HG03097 (cell line): ENCODE measurements at regions not wholly inside any gene's neighbourhood (a gene's known extent, or its start where the extent isn't known, plus 50 kb on each side); places are given as distances from the start of the nearest gene placed in this dataset.

Experiments
- ATAC-seq: cut with Tn5 transposase; IDR thresholded peaks from one replicate; pipeline ENCODE4 v1.9.1; 2021; ENCODE audit not compliant: unreplicated experiment, low FRiP score

DNA sequence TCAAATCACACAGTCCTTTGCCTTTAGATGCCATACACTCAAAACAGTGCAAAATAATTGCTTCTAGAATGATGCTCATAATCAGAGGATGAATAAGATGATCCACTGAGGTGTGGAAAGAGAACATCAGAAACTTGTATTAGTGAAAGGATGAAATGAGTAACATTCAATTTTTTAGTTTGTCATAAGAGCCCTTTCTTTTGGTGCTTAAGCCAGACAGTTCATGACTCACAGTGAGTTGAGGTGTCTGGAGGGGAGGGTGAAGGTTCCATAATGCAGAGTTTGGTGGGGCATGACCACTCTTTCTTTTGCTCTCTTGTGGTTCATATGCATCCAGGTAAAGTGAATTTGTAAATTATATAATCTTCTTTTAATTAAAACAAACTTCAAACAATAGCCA, 415.0 kb upstream of the CELF4 start:
- ATAC-seq = no peak

DNA sequence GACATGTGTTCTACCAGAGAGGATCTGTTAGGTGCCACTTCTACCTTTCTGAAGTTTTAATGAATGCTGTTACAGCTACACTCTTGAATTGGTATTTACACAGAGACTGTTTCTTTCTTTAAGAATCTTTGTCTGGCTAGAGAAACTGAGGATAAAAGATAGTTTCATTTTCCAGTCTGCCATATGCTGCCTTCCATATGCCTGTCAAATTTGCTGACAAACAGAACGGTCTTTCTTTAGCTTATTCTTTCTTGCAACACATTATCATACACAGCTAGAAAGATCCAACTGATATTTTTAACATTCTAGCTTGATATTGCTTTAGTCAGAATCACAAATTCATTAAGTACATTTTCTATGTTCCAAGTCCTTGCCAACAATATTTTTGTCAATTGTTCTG, 409.8 kb upstream of the CELF4 start:
- no peak for ATAC-seq

DNA sequence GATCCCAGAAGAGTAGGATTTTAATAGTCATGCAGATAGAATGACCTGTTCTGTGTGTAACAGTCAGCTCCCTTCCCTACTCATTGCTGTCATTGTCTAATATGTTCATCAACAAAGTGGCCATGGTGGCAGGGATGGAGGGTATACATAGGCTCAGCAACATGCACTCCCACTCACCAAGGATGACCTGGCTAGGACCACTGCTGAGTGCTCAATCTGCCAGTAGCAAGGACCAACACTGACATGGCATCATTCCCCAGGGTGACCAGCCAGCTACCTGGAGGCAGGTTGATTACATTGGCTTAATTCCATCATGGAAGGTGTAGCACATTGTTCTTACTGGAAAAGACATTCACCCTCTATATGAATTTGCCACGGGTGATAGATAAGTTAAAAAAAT, 401.7 kb upstream of the CELF4 start:
- ATAC-seq = no peak

GRCh38 chr18:37965572-37965970, 400.0 kb upstream of the CELF4 start:
- no peak for ATAC-seq

- no peak for ATAC-seq
Observed at GRCh38 chr18:37964885-37965571, 399.4 kb upstream of the CELF4 start.

DNA sequence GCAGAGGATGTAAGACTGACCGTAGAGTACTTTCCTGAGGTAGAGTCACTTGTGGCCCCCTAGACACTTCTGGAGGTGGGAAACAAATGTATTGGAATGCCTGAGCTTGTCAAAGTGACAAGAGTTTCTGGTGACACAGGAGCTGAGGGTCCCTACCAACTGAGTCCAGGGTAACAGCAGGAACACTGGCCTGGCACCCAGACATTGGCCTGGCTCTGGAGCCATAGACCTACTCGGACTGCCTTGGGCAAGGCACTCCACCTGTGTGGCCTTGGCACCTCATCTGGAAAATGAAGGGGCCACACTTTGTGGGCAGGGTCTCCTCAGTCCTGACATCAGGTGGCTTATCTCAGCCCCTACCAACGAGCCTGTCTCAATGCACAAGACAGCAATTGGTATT, 398.2 kb upstream of the CELF4 start:
- ATAC-seq = no peak

DNA sequence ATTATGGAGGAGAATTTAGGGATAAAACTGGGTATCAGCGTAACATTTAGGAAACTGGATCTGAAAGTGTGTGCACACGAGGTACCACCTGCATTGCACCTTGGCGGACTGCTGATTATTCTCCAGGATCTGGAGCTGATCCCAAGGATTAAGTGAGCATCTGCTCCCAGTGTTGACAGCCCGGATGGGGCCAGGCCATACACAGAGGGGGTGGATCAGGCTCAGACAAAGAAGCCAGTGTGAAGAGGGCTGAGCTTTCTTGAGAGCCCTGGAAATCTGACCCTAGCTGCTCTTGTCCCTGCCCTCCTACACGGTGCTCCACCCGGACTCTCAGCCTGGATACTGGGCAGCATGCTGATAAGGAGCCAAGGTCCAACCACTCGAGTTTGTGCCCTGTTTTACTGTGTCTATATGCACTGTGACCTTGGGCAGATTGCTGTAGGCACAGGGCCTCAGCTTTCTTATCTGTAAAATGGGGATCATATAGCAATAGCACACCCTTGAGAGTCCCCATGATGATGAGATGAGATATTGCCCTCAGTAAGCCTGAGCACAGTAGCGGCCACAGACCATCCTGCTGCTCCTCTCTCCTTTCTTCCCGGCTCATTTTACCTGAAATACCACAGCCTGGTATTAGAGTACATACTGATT, 396.8 kb upstream of the CELF4 start:
- no peak for ATAC-seq

GRCh38 chr18:37958499-37958898, 392.9 kb upstream of the CELF4 start:
- no peak for ATAC-seq

DNA sequence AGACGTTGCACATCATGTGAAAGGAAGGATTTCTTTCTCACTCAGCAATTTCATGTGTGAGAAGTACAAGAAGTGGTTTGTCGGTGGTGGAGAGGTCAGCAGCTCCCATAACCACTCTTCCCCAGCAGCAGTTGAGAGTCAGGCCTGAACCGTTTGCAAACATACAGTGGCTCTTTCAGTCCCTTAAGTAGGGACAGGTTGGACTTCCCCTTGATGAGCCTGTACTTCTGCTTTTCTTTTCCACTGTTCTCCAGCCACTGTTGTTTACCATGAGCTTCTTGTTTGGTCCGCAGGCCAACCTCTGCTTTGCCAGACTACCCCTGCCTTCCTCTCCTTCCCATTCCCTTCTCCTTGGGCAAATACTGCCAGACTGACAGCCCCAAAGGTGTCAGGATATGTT, 391.3 kb upstream of the CELF4 start:
- no peak for ATAC-seq

- ATAC-seq = no peak
Observed at GRCh38 chr18:37956020-37956419, 390.4 kb upstream of the CELF4 start.

GRCh38 chr18:37955201-37955600, 389.6 kb upstream of the CELF4 start:
- no peak for ATAC-seq

- ATAC-seq = no peak
Observed at GRCh38 chr18:37953876-37954275, 388.3 kb upstream of the CELF4 start.

- ATAC-seq = no peak
Observed at GRCh38 chr18:37948471-37948870, 382.9 kb upstream of the CELF4 start.

DNA sequence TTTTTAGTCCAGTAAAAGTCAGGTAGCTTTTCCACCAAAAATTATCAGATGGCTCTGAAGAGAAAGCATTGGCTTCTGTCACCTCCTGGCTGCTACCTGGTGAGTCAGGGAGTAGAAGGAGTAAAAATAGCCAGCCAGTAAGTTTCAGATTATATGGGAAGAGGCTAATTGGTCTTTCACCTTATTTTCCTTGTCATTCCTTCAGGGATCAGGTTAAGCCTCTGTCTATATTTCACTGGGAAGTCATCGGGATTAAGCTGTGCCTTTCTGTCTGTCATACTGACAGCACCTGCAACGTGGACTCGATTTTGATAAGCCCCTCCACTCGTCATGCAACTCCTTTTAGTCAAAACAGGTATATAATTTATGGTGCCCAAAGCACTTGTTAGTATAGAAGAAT, 380.7 kb upstream of the CELF4 start:
- no peak for ATAC-seq

DNA sequence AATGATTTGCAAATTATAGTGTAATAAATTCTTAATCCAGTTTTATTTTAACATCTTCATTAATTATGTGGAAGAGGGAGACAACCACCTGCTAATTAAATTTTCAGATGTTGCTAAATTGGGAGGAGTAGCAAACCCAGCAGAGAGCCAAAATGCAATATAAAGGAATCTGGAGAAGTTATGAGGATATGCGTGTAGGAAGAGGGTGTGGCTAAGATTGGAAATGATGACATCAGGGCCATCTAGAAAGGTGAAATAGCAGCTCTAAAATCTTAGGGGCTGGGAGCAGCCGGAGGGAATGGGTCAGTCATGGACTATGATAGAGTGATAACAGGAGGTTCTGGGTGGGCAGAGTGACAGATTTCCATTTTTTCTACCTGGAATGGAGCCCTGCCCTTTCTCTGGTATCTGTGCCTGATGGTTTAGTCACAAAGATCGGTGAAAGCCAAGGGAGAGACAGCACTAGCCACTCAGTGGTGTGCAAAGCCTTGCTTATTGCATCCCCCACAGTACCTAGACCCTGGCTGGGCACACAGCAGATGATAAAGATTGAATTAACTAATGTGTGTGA, 379.2 kb upstream of the CELF4 start:
- no peak for ATAC-seq

GRCh38 chr18:37937287-37937686, 371.7 kb upstream of the CELF4 start:
- ATAC-seq = no peak

GRCh38 chr18:37935086-37935485, 369.5 kb upstream of the CELF4 start:
- no peak for ATAC-seq

DNA sequence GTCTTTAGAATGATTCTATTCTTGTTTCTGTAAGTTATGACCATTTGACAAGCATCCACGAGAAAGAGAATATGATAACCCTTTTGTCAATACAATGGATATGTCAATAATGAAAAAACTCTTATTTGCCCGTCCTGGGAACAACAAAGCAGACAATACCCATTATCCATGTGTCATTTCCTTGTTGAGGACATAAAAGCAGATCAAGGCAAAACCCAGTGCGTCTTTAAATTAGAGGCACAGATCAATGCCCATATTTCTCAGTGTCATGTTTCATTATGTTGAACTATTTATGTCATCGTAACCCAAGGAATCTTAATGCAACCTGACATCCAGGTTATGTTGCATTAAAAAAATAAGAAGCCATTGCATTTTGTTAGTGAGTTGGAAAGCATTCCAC, 365.0 kb upstream of the CELF4 start:
- no peak for ATAC-seq

- no peak for ATAC-seq
Observed at GRCh38 chr18:37922162-37922561, 356.6 kb upstream of the CELF4 start.

GRCh38 chr18:37920865-37921264, 355.3 kb upstream of the CELF4 start:
- no peak for ATAC-seq

DNA sequence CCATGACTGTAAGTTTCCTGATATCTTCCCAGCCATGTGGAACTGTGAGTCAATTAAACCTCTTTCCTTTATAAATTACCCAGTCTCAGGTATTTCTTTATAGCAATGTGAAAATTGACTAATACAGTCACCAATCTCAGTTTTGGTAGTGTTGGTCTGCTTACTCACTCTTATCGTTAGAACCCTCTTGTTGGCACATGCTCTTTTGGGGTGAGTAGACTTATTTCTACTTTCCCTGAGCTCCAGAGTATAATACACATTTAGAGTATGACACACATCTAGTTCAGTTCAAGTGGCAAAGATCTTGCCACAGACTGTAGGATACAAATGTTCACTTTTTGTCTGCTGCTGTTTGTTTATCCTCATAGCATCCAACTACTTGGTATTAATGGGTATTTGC, 347.5 kb upstream of the CELF4 start:
- ATAC-seq = no peak

- no peak for ATAC-seq
Observed at GRCh38 chr18:37902344-37902743, 336.7 kb upstream of the CELF4 start.
